DMS53 (cell line): ENCODE measurements at regions not wholly inside any gene's neighbourhood (a gene's known extent, or its start where the extent isn't known, plus 50 kb on each side); places are given as distances from the start of the nearest gene placed in this dataset.
"Not testable (repeated sequence)": the region's sequence is repeated elsewhere in the genome, so short reads cannot be mapped to it uniquely, and the experiment has no call there.

ENCODE experiments used
- DNase-seq: peaks from one replicate; lab custom pipeline; 2025; lab: John Stamatoyannopoulos, UW

DNA sequence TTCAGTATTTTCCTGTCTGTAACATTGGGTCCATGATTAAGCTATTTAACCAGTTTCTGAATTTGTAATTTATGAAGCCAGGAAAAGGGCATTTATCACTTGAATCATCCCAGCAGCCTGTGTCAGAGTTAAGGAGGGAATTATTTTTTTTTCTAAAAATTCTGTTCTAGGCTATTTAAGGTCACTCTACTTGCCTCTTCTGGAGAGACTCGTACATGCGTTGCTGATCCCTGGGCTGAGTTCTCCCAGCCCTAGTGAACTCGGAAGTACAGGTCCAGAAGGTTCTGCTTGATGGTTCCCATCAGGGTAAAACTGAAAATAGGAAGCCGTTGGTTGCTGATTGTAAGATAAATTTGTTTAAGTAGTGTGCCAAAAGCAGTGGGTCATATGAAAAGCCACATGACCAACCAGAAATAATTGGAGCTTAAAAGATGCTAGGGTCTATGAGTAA is 90.7 kb downstream of the GPR88 start:
- no peak for DNase-seq

DNA sequence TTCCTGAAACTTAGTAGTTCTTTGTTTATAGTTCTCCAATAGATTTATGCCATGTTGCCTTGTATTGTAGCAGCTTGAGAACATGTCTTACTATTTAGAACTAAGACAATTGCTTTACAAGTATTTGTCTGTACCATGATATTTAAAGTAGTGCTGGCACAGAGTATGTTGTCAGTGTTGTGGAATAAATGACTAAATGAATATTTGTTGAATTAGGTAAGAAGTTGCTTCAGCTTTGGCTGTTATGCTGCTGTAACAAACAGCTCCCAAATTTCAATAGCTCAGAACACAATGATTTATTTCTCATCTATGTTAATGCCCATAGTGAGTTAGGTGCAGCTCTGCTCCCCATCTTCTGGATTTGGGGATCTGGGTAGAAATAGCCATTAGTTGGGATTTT is 90.2 kb upstream of the VCAM1 start:
- no peak for DNase-seq

DNA sequence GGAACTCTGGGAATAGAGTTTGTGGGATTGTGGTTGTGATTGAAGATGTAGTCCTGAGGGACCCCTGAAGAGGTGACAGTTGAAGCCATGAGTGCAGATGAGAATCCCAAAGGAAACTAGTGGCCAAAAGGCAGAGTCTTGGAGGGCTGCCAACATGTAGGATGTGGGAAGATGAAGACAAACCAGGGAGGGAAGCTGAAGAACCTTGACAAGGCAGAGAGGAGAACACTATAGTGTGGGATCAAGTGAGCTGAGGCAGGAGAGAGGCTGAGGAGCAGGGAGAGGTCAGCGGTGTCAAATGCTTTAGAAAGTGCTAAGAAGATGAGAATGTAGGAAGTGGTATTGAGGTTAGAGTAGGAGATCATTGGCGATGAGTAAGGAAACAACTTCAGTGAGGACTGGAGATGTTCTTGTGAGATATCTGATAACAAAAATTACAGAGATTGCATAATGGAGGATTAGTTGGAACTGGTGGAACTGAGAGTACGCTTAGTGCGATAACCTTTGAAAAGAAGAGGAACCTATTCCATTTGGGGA is 88.5 kb upstream of the VCAM1 start:
- DNase-seq: no peak

DNA sequence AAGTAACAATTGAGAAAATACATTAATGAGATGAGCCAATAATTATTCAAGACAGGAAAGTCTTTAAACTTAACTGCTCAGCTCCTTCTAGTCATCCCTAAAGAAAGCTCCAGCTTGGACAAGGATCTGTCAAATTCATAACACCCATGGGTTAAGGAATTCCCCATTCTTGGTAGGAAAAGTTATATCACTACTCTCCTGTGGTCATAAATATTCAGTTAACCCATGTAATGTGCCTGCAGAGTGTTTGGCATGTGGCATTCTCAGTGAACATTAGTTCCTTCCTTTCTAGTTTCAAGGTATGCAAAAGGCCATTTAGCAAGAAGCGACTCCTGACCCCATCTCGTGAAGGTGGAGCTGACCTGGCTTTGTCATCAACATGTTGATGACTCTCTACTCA is 76.7 kb upstream of the VCAM1 start:
- no peak for DNase-seq

DNA sequence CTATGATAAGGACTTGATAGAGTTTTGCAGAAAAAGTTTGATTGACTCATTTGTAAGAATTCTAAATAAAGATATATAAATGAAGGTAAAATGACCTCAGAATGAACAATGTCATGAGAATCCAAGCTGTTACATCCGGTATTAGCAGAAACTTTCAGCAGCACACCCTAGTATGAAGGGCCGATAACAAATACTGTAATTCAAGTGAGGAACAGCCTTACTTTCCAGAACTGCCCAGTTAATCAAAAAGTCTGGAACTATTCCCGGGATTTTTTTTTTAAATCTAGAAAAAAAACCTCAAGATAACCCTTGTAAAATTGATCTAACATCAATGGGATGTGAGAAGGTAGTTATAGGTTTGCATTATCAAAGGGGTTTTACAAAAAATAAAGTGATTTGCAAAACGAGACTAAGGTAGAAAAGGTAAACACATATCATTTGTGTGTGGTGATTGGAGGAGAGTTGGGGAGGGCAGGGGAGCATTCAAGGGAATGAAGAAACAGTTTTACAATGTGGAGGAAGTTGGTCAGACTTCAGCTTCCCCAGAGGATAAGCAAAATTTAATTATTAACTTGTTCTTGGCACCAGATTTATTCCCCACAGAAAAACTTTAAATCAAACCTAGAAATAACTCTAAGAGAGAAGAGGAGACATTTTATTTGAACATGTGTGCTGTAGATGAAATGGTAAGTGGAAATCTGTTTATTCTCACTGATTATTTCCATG is 75.9 kb upstream of the VCAM1 start:
- no peak for DNase-seq

DNA sequence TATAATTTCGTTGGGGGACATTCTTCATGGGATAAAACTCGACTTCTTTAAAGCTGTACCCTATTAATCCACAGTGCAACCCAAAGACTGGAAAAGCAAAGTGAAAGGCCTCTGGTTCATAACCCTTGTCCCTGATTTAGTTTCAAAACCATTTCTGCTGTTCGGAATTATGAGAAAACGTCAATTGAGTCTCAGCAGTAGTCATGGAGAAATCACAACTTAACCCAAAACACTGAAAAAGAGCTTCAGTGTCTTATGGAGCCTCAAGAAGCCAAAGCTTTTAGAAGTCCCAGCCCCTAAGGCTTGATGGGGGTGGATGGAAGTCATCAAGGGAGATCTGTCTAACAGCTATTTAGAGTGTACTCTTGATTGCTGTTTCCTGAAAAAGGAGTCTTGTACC is 73.5 kb upstream of the VCAM1 start:
- no peak for DNase-seq

DNA sequence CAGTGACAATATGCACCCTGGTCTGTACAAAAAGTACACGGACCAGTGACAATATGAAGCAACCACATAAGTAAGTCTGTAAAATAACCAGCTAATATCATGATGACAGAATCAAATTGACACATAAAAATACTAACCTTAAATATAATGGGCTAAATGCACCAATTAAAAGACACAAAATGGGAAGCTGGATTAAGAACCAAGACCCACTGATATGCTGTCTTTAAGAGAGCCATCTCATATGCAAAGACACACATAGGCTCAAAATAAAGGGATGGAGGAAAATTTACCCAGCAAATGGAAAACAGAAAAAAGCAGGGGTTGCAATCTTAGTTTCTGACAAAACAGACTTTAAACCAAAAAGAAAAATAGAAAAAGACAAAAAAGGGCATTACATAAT is 70.4 kb upstream of the VCAM1 start:
- no peak for DNase-seq

DNA sequence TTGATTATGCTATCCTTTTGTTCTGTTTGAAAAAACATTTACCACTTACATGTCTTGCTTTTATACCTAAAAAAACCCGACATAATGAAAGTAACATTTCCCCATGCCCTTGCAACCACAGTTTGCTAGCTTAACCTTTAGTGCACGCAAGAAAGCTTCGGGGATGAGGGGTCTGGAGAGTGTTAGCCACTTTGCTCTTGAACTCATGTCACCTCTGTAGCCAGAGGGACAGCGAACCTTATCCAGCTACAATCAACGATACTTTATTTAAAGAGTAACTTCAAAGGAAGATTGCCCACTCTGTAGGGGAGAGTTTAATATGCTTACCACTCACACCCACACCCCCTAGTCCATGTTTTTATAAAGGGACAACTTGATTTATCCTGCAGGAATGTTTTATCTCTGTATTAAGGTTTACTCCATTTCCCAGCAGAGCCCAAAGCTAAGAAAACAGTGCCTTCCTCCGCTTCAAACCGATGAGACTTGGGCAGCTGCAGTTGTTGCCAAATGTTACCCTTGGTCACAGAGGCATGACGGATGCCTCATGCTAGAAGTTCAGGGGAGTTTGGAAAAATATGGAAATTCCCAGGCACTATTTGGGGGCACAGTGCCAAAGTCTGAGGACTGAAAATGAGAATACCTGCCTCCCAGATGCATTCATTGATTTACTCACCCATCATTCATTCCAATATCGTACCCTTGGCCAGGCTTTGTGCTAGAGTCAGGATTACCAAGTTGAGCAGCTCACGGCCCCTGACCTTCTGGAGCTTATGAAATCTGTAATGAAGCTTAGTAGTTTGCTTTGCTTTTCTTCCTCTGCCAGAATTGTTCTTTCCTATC is 61.4 kb upstream of the VCAM1 start:
- DNase-seq: no peak

DNA sequence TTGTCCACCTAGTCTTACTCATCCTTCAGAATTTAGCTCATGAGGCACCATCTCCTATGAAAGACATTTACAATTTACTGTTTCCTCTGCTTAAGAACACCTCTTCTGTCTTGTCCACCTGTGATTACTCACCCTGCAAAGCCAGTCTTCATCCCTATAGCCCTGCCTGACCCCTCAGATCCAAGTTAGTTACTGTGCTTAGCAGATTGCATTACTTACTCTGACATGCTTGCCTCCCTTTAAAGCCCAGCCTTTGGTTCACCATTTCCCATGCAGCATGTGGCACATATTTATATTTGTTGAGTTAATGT is 60.9 kb upstream of the VCAM1 start:
- no peak for DNase-seq

DNA sequence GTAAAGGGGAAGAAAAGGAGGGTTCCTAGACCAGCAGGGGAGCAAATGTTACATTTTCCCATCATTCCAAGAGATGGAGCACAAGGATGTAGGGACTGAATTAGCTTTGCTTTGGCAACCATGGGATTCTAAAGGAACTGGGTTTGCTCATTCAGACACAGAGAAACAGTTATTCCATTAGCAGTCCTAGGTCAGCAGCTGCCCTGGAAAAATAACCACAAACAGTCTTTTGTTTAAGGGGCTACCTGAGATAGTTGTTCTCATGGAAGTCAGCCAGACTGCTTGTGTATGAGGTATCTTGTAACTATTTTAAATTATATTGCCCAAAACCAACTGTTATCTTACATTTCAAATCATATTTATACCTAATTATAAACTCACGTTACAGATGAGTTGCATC is 58.4 kb upstream of the VCAM1 start:
- DNase-seq: no peak

DNA sequence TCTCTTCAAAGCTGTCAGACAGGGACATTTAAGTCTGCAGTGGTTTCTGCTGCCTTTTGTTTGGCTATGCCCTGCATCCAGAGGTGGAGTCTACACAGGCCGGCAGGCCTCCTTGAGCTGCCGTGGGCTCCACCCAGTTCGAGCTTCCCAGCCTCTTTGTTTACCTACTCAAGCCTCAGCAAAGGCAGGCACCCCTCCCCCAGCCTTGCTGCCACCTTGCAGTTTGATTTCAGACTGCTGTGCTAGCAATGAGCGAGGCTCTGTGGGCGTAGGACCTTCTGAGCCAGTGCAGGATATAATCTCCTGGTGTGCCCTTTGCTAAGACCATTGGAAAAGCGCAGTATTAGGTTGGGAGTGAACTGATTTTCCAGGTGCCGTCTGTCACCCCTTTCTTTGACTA is 51.0 kb upstream of the VCAM1 start:
- not testable (repeated sequence) for DNase-seq
